H9 (cell line): ENCODE measurements at regions not wholly inside any gene's neighbourhood (a gene's known extent, or its start where the extent isn't known, plus 50 kb on each side); places are given as distances from the start of the nearest gene placed in this dataset.

Source experiments
- DNase-seq: peaks from one replicate; pipeline ENCODE4 v3.0.0-alpha.2; 2017
- H2AFZ ChIP-seq: one replicate; pipeline ENCODE4 v1.6.1; 2013; ENCODE audit warnings: mild to moderate bottlenecking, low read length, control low read depth, moderate library complexity
- H2AK5ac ChIP-seq: 2 replicates; pipeline ENCODE4 v1.6.1; 2013; ENCODE audit warnings: low read length, control low read depth, mixed read lengths; ENCODE audit not compliant: insufficient read length
- H2BK120ac ChIP-seq: one replicate; pipeline ENCODE4 v1.6.1; 2013; ENCODE audit warnings: low read depth, mild to moderate bottlenecking, low read length, control low read depth, inconsistent platforms; ENCODE audit not compliant: poor library complexity, severe bottlenecking
- H2BK12ac ChIP-seq: 2 replicates; pipeline ENCODE4 v1.6.1; 2013; ENCODE audit warnings: low read length, control low read depth, mixed read lengths, low read depth; ENCODE audit not compliant: insufficient read length
- H2BK15ac ChIP-seq: 2 replicates; pipeline ENCODE4 v1.6.1; 2013; ENCODE audit warnings: low read depth, low read length, control low read depth
- H2BK20ac ChIP-seq: one replicate; pipeline ENCODE4 v1.6.1; 2013; ENCODE audit warnings: low read depth, mild to moderate bottlenecking, low read length, control low read depth, inconsistent platforms; ENCODE audit not compliant: poor library complexity, severe bottlenecking
- H2BK5ac ChIP-seq: 2 replicates; pipeline ENCODE4 v1.6.1; 2013; ENCODE audit warnings: low read length, control low read depth, mixed read lengths; ENCODE audit not compliant: insufficient read length
- H3K14ac ChIP-seq: 2 replicates; pipeline ENCODE4 v1.6.1; 2013; ENCODE audit warnings: low read length, control low read depth; ENCODE audit not compliant: insufficient read depth
- H3K18ac ChIP-seq: 2 replicates; pipeline ENCODE4 v1.6.1; 2013; ENCODE audit warnings: low read depth, mild to moderate bottlenecking, mixed read lengths, low read length, control low read depth; ENCODE audit not compliant: insufficient read length
- H3K23ac ChIP-seq: 2 replicates; pipeline ENCODE4 v1.6.1; 2013; ENCODE audit warnings: low read length, control low read depth, mixed read lengths, low read depth; ENCODE audit not compliant: insufficient read length
- H3K23me2 ChIP-seq: 2 replicates; pipeline ENCODE4 v1.6.1; 2013; ENCODE audit warnings: low read depth, mild to moderate bottlenecking, mixed read lengths, low read length, control low read depth; ENCODE audit not compliant: insufficient read length, poor library complexity, severe bottlenecking
- H3K27ac ChIP-seq: 2 replicates; pipeline ENCODE4 v1.5.1; 2013; ENCODE audit warnings: low read length, control low read depth, mixed read lengths, low read depth; ENCODE audit not compliant: insufficient read length
- H3K27me3 ChIP-seq: 2 replicates; pipeline ENCODE4 v1.6.1; 2013; ENCODE audit warnings: low read length, control low read depth, inconsistent platforms; ENCODE audit not compliant: insufficient read depth
- H3K4ac ChIP-seq: 2 replicates; pipeline ENCODE4 v1.6.1; 2013; ENCODE audit warnings: low read depth, mild to moderate bottlenecking, control low read depth, inconsistent platforms, low read length, moderate library complexity
- H3K4me1 ChIP-seq: 2 replicates; pipeline ENCODE4 v1.6.1; 2013; ENCODE audit warnings: low read length, control low read depth, inconsistent platforms; ENCODE audit not compliant: insufficient read depth
- H3K4me2 ChIP-seq: 2 replicates; pipeline ENCODE4 v1.6.1; 2013; ENCODE audit warnings: low read length, control low read depth, mixed read lengths; ENCODE audit not compliant: insufficient read length, insufficient read depth
- H3K56ac ChIP-seq: 2 replicates; pipeline ENCODE4 v1.6.1; 2013; ENCODE audit warnings: low read depth, mild to moderate bottlenecking, mixed read lengths, low read length, control low read depth; ENCODE audit not compliant: insufficient read length
- H3K79me1 ChIP-seq: 2 replicates; pipeline ENCODE4 v1.6.1; 2013; ENCODE audit warnings: low read depth, mild to moderate bottlenecking, moderate library complexity, low read length, control low read depth, inconsistent platforms; ENCODE audit not compliant: insufficient read depth, poor library complexity, severe bottlenecking
- H3K79me2 ChIP-seq: 2 replicates; pipeline ENCODE4 v1.6.1; 2013; ENCODE audit warnings: low read length, control low read depth, inconsistent platforms; ENCODE audit not compliant: insufficient read depth
- H3K9ac ChIP-seq: 2 replicates; pipeline ENCODE4 v1.6.1; 2013; ENCODE audit warnings: low read length, control low read depth, mixed read lengths; ENCODE audit not compliant: insufficient read length; ENCODE audit errors: extremely low read depth
- H3K9me3 ChIP-seq: one replicate; pipeline ENCODE4 v1.6.1; 2013; ENCODE audit warnings: low read depth, low read length, inconsistent platforms; ENCODE audit not compliant: control insufficient read depth
- H3T11ph ChIP-seq: one replicate; pipeline ENCODE4 v1.6.1; 2013; ENCODE audit warnings: mild to moderate bottlenecking, low read length, control low read depth, inconsistent platforms
- H4K20me1 ChIP-seq: one replicate; pipeline ENCODE4 v1.6.1; 2013; ENCODE audit not compliant: control insufficient read depth, insufficient read length, insufficient read depth
- H4K5ac ChIP-seq: 2 replicates; pipeline ENCODE4 v1.6.1; 2013; ENCODE audit warnings: low read depth, mild to moderate bottlenecking, mixed read lengths, low read length, control low read depth; ENCODE audit not compliant: insufficient read length
- H4K8ac ChIP-seq: replicated peaks from 2 replicates; pipeline ENCODE4 v1.6.1; 2013; ENCODE audit warnings: low read length, control low read depth, mixed read lengths, low read depth; ENCODE audit not compliant: insufficient read length
- H4K91ac ChIP-seq: 2 replicates; pipeline ENCODE4 v1.6.1; 2013; ENCODE audit warnings: low read depth, mild to moderate bottlenecking, moderate library complexity, mixed read lengths, low read length, control low read depth; ENCODE audit not compliant: insufficient read length
- H3K27ac Mint-ChIP-seq, 3 experiments: 2 replicates in 2 of 3; 3 replicates in 1 of 3; pipeline ENCODE4 v1.8.0; 2020 to 2021; ENCODE audit warnings: mixed read lengths in 3 of 3, mild to moderate bottlenecking in 1 of 3, moderate library complexity in 1 of 3
- H3K27me3 Mint-ChIP-seq: 2 replicates; pipeline ENCODE4 v1.8.0; 2021; ENCODE audit warnings: low read depth, mild to moderate bottlenecking, moderate library complexity, mixed read lengths
- H3K36me3 Mint-ChIP-seq, 3 experiments: 2 replicates in 2 of 3; 3 replicates in 1 of 3; pipeline ENCODE4 v1.8.0; 2020 to 2021; ENCODE audit warnings: low read depth in 3 of 3, mixed read lengths in 3 of 3; ENCODE audit not compliant: insufficient read depth in 1 of 3
- H3K4me1 Mint-ChIP-seq, 2 experiments: 2 replicates each; pipeline ENCODE4 v1.8.0; 2020; ENCODE audit warnings: mixed read lengths in 2 of 2
- H3K4me3 Mint-ChIP-seq, 2 experiments: 2 replicates in 1 of 2; 3 replicates in 1 of 2; pipeline ENCODE4 v1.8.0; 2020 to 2021; ENCODE audit warnings: mild to moderate bottlenecking in 2 of 2, mixed read lengths in 2 of 2, moderate library complexity in 1 of 2
- H3K9me3 Mint-ChIP-seq, 2 experiments: 2 replicates in 1 of 2; 3 replicates in 1 of 2; pipeline ENCODE4 v1.8.0; 2020; ENCODE audit warnings: mild to moderate bottlenecking in 2 of 2, mixed read lengths in 2 of 2, moderate library complexity in 1 of 2
- CTCF ChIP-seq: fragments of 200-600 bp; sonication (generic); conservative IDR thresholded peaks from 3 replicates; pipeline ENCODE4 v1.8.0; 2021; ENCODE audit warnings: antibody characterized with exemption, mild to moderate bottlenecking
- WGBS: extraction: QIAGEN DNeasy Blood & Tissue Kit; methylation state at CpG from one replicate; pipeline ENCODE4 v1.1.7; 2013; ENCODE audit warnings: missing lambda C conversion rate, low lambda C conversion rate, mixed read lengths; ENCODE audit not compliant: insufficient read length; ENCODE audit errors: extremely low coverage; 5-methylcytosine and 5-hydroxymethylcytosine counted together

- H3K56ac ChIP-seq: no peak overlapping the region
- no peak overlapping the region for H4K5ac ChIP-seq
- no peak overlapping the region for H3K18ac ChIP-seq
- no peak overlapping the region for H2AFZ ChIP-seq
- no peaks in the 10 kb centered on the region for H4K20me1 ChIP-seq
- no peak overlapping the region for H2BK20ac ChIP-seq
- no peak overlapping the region for H2BK15ac ChIP-seq
- Mint-ChIP-seq H3K27ac (no peak overlapping the region), H3K36me3 (peaks cover 0 to 10% (median 8%) of the 10 kb centered on the region in 3 experiments; a peak in 5 of 7 replicates), H3K9me3 (peaks cover 12 to 14% of the 10 kb centered on the region in 2 experiments; a peak in 3 of 5 replicates), H3K27me3 (no peaks in the 10 kb centered on the region; the same call in 1 of the 2 replicates), H3K4me1 (peaks cover 3 to 6% of the 10 kb centered on the region in 2 experiments; a peak in 2 of 4 replicates), H3K4me3 (no peak overlapping the region)
- no CpG with 5 or more reads among the region's 4 CpGs for WGBS
- no peak overlapping the region for H3K27ac ChIP-seq
- H3K9me3 ChIP-seq: peaks cover 7% of the 10 kb centered on the region
- no peak overlapping the region for H2BK5ac ChIP-seq
- H4K91ac ChIP-seq: no peak overlapping the region
- no peak overlapping the region for H4K8ac ChIP-seq
- H3K23me2 ChIP-seq: no peaks in the 10 kb centered on the region
- H3K14ac ChIP-seq: no peak overlapping the region
- H2BK12ac ChIP-seq: no peak overlapping the region
- H3K4me1 ChIP-seq: no peaks in the 10 kb centered on the region
- no peak overlapping the region for H3K23ac ChIP-seq
- no peak overlapping the region for H2AK5ac ChIP-seq
- H3K9ac ChIP-seq: no peak overlapping the region
- H3K79me2 ChIP-seq: no peaks in the 10 kb centered on the region
- no peak for TF ChIP-seq CTCF
- H3K79me1 ChIP-seq: no peaks in the 10 kb centered on the region
- no peak overlapping the region for H2BK120ac ChIP-seq
- no peaks in the 10 kb centered on the region for H3K27me3 ChIP-seq
- no peak overlapping the region for H3K4ac ChIP-seq
- no peak overlapping the region for H3K4me2 ChIP-seq
- no peak for DNase-seq
- no peak overlapping the region for H3T11ph ChIP-seq
Measured at GRCh38 chr22:34622602-34623001, 443.4 kb upstream of the ISX start.
